Epithelial cell of esophagus (primary cell): ENCODE measurements at regions not wholly inside any gene's neighbourhood (a gene's known extent, or its start where the extent isn't known, plus 50 kb on each side); places are given as distances from the start of the nearest gene placed in this dataset.

Experiments used
- DNase-seq: peaks from one replicate; pipeline ENCODE4 v3.0.0; 2010; ENCODE audit warnings: low read depth
- H3K4me3 ChIP-seq: 2 replicates; pipeline ENCODE4 v1.5.1; 2011; ENCODE audit warnings: mild to moderate bottlenecking, low read length, control low read depth
- CTCF ChIP-seq: IDR thresholded peaks from 2 replicates; pipeline ENCODE4 v1.5.1; 2011; ENCODE audit warnings: low read depth, mild to moderate bottlenecking, low read length, control low read depth, inconsistent platforms; ENCODE audit not compliant: insufficient read depth; ENCODE audit errors: missing control alignments

GRCh38 chr3:19799115-19799514 is 134.9 kb downstream of the EFHB start:
- DNase-seq = no peak
- no peak for TF ChIP-seq CTCF
- no peak overlapping the region for H3K4me3 ChIP-seq

- H3K4me3 ChIP-seq = no peak overlapping the region
- TF ChIP-seq CTCF = no peak
- DNase-seq = no peak
Observed at GRCh38 chr3:19798324-19798723, 135.7 kb downstream of the EFHB start.

- H3K4me3 ChIP-seq = no peak overlapping the region
- TF ChIP-seq CTCF = no peak
- DNase-seq = no peak
Observed at GRCh38 chr3:19792388-19792787, 141.6 kb downstream of the EFHB start.

- no peak overlapping the region for H3K4me3 ChIP-seq
- TF ChIP-seq CTCF = no peak
- DNase-seq = no peak
Observed at GRCh38 chr3:19775765-19776164, 158.3 kb downstream of the EFHB start.

GRCh38 chr3:19769694-19770093 is 164.3 kb downstream of the EFHB start:
- no peak for TF ChIP-seq CTCF
- no peak overlapping the region for H3K4me3 ChIP-seq

GRCh38 chr3:19765954-19766353 is 168.1 kb downstream of the EFHB start:
- DNase-seq = no peak
- H3K4me3 ChIP-seq = no peak overlapping the region
- TF ChIP-seq CTCF = no peak

More at GRCh38 chr3:19769694-19770093, 164.3 kb downstream of the EFHB start:
- DNase-seq = no peak

GRCh38 chr3:19757773-19758172 is 176.2 kb downstream of the EFHB start:
- no peak for TF ChIP-seq CTCF
- H3K4me3 ChIP-seq = no peak overlapping the region
- DNase-seq = peak; percentile 14
